GM18511 (cell line): ENCODE measurements at regions not wholly inside any gene's neighbourhood (a gene's known extent, or its start where the extent isn't known, plus 50 kb on each side); places are given as distances from the start of the nearest gene placed in this dataset.
A peak's percentile ranks its signal among the peaks of the same experiment; 100 is the strongest.

Source experiments
- ATAC-seq: cut with Tn5 transposase; IDR thresholded peaks from one replicate; pipeline ENCODE4 v1.9.1; 2021; ENCODE audit warnings: mild to moderate bottlenecking, moderate library complexity; ENCODE audit not compliant: unreplicated experiment

DNA sequence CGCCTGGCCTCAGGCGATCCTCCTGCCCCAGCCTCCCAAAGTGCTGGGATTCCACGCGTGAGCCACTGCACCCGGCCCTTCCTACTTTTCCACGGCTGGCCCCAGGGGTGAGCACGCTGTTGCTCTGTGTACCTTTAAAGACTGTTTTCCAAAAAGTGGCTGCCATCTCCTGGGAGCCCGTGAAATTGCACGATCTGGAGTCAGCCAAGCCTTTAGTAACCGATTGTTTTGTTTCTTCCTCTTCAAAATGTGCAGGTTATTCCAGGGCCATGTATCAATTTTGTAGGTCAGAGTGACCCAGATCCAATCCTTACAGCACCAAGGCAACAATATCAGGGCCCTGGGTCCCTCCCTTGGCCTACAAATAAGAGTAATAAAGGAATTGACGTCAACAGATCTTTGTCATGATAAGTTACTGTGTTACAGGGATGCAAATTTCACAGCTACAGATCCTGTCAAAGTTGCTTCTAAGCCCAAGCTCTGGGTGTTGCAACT lies 135.6 kb upstream of the ZNF236 start:
- ATAC-seq: peak; percentile 75

DNA sequence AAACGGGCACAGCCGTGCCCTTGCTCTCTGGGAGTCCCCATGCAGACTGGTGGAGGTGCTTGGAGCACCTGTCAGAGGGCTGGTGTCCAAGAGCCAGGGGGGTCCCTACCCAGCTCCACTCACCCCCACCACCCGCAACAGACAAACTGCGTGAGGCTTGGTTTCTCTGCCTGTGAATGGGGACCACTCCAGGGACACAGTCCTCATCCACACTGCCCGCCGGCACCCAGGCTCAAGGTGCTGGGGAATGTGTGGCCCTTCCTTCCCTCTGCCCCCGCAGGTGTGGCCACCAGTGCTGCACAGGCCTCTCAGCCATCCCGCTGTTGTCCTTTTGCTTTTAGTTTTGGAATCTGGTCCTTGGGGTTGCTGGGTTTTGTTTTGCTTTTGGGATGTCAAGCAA lies 136.5 kb upstream of the ZNF236 start:
- ATAC-seq: no peak

DNA sequence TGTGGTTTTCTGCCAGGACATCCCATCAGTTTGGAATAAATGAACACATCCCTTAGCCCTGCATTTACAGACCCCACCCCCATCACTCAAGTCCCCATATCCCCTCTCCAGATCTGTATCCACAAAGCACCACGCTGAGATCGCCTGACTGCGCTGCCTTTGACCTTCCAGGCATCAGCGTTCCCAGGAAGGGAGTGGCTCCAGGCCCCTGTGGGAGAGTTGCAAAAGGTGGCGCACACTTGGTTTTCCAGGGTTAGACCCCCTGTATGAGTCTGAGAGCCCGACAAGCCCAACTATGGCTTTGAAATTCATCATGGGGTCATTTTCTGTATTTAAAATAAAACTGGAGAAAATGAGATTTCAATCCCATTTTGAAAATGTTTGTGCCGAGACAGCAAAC lies 137.0 kb upstream of the ZNF236 start:
- ATAC-seq: no peak

DNA sequence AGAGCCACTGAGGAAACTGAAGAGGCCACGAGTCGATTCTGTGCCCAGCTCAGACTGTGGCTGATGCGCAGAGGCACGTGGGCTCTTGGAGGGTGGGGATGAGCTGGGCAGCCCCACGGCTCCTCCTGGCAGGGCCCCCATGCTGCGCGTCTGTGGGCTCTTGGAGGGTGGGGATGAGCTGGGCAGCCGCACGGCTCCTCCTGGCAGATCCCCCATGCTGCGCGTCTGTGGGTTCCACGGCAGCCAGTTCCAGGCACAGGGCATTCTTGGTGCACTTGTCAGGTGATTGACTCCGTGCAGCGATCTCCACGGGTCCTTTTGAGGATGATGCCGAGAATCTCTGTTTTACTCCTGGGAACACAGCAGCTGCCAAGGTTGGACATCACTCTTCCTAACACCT lies 138.1 kb upstream of the ZNF236 start:
- ATAC-seq: no peak

DNA sequence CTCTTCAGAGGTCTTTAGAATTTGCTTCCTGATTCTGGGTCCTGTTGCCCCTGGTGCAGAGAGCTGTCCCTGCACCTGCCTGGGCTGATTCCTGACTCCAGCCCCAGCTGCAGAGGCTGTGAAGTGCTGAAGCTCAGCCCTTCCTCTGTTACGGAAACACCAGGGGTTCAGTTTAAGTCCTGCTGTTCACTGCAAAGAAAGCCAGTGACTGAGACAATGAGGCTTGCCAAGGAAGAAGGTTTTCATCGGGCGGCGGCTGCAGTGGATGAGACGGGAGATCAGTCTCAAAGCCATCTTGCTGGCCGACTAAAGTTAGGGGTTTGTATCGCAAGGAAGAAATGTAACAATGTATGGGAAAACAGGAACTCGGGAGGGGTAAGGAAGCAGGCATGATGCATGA lies 142.4 kb upstream of the ZNF236 start:
- ATAC-seq: no peak

DNA sequence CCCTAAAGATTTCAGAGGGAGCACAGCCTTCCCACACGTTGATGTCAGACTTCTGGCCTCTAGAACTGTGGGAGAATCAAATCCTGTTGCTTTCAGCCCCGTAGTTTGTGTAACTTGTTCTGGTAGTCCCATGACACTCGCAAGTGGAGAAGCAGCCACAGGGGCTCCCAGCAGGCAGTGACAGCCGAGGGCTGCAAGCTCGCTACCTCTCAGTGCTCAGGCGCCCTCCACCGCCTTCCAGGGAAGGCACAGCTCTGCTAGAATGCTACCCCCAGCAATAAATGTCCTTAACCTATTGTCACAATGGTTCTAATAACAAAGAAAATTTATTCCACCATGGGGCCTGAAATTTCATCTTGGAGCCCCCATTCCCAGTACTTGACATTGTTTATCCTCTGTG lies 143.1 kb upstream of the ZNF236 start:
- no peak for ATAC-seq

DNA sequence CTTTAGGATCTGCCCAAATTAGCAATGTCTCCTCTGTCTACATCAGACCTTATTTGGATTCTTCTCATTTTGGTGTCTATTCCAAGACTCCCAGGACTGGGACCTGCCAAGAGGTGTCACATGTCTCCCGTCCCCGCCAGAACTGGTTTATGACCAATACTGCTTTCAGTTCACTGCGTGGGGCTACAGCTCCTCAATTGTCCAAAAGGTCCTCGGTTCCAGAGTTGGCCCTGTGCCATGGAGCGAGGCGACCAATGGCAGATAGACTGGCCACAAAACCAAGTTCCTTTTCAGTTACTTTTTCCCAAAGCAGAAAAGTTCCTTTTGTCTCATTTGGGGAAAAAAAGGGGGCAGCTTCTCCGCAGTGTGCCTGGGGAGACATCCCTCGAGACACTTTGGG lies 144.1 kb upstream of the ZNF236 start:
- no peak for ATAC-seq

DNA sequence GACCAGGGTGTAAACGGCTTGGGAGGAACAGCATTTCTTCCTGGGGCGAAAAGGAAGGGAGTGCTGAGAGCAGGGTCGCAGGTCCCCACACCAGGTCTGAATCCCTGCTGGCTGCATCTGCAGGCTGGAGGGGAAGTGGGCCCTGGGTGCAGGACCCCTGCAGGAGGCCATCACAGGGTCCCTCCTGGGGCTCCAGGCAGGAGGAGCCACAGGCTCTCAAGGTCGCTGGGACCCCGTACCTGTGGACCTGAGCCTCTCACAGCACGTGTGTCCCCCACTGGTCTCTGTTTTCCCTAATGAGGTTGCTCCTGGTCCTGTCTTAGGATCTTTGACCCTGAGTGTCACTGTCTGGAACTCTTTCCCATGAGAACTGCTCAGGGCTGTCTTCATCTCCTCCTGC lies 147.8 kb upstream of the ZNF236 start:
- ATAC-seq: no peak

DNA sequence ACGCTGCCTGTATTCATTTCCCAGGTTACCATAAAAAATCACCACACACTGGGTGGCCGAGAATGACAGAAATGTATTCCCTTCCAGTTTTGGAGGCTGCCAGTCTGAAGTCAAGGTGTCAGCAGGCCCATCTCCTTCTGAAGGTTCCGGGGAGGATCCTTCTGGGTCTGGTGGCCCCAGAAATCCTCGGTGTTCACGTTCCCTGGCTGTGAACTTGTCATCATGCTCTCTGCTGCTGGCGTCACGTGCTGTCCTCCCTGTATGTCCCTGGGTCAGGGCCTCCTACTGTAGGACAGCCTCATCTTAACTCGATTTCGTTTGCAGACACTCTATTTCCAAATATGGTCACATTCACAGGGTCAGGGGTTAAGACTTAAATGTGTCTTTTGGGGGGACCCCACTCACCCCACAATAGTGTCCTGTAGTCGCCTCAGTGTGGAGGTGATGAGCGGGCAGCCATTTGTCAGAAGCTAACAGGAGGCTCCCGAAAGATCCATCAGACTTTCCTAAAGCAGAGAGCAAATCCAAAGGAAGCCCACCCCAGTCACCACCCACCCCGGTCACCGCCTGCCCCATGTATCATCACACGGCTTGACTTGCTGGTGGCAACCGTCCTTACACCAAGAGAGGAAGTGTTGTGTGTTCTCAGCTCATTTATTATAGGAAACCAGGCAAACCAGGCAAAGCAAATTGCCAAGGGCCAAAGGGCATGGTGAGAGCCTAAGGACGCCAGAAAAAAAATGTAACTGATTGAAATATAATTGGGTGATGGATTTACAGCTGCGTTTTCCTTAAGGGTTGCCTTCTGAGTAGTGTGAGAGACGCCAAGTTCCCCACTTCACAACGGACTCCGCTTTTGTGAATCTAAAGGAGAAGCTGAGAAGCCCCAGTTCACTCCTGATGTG lies 148.8 kb upstream of the ZNF236 start:
- ATAC-seq: no peak

DNA sequence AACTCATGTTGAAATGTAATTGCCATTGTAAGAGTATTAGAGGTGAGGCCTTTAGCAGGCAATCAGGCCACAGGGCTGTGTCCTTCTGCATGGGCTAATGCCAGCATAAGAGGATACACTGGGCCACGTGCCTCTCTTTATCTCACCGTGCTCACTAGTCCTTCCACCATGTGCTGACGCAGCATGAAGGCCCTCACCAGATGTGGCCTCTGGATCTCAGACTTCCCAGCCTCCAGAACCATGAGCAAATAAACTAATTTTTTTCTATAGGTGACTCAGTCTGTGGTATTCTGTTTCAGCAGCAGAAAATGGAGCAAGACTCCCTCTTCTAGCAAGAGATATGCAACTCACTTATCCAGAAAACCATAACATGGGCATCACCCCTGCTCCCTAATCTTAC lies 149.7 kb upstream of the ZNF236 start:
- no peak for ATAC-seq

DNA sequence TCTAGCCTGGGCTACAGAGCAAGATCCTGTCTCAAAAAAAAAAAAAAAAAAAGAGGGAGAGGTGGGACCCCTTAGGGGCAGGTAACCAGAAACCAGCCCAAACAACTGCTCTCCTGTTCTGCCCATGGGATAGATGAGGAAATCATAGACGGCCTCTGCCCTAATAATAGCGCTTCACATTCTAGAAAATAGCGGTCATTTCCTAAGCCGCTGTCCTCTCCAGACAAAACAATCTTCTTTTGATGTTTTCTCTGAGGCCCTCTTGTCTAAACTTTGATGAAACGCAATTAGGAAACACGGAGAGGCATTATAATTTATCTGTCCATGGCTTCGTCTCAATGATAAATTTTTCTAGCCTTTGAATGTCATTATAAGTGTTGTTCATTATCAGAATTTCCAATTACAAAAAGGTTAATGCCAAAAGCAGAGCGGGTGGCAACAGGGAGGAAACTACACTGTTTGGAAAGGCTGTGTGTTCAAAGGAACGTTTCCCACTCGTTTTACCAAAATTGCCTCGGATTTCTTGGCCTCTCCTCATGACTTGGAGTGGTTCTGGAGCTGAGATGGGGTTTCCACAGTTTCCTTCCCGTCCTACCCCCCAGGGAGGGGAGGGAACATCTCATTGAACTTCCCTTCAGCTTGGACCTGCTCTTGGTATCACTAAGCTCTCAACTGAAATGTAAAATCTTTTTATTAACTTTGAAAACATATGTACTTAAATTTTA lies 151.6 kb upstream of the ZNF236 start:
- ATAC-seq: no peak

DNA sequence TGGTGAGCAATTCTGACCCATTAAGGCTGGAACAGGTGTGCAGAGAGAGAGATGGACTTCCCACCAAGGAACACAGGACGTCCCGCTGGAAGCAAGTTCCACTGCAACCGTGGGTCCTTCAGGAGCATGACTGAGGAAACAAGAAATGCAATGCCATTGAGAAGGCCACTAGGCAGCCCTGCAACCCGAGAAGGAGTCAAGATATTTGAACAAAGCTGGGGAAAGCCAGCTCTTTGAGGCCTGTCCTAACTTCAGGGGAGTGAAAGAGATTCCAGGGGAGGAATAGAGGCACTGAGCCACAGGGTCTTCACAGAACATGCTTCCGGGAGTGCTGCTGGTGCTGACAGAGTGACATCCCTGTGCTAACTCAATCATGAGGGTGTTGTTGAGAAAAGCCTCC lies 153.8 kb upstream of the ZNF236 start:
- ATAC-seq: no peak

DNA sequence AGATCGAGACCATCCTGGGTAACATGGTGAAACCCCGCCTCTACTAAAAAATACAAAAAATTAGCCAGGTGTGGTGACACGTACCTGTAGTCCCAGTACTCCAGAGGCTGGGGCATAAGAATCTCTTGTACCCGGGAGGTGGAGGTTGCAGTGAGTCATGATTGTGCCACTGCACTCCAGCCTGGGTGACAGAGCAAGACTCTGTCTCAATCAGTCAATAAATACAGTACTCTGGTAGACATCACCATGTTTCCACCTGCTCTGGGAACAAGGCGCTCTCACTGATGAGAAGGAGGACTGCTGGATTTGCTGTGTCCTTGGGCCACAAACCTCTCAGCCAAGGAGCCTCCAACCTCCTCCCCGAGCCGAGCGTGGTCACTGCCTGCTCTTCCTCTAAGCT lies 154.2 kb upstream of the ZNF236 start:
- no peak for ATAC-seq

DNA sequence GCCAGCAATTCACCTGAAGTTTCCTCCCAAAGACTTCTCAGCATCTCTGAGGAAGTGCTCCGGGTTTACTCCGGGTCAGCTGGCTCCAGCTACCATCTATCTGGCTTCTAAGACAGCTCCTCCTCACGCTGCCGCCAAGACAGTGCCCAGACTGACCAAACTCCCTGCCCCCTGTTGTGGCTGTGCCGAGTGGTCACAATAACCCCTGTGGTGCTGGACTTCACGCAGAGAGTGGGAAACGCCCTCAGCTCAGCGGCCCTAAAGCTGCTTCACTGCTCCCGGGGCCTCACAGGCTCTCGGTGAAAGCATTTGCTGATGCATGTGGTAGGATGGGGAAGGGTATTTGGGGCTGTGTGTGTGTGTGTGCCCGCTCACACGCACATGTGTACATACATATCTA lies 154.8 kb upstream of the ZNF236 start:
- ATAC-seq: no peak

DNA sequence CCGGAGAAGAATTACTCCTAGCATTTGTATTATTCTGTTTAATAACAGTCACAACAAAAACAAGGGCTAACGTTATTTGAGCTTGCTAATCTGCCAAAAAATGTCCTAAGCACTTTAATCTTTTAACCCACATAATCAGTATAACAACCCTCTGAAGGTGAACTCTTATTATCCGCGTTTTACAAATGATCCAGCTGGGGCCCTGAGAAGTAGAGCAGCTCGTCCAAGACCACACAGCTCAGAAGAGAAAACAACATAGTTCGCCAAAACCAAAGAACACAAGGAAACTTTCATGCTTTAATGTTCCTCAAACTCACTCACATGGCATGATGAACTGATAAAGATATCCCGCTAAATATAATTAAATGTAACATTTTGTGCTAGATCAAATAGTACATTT lies 159.7 kb upstream of the ZNF236 start:
- ATAC-seq: no peak

DNA sequence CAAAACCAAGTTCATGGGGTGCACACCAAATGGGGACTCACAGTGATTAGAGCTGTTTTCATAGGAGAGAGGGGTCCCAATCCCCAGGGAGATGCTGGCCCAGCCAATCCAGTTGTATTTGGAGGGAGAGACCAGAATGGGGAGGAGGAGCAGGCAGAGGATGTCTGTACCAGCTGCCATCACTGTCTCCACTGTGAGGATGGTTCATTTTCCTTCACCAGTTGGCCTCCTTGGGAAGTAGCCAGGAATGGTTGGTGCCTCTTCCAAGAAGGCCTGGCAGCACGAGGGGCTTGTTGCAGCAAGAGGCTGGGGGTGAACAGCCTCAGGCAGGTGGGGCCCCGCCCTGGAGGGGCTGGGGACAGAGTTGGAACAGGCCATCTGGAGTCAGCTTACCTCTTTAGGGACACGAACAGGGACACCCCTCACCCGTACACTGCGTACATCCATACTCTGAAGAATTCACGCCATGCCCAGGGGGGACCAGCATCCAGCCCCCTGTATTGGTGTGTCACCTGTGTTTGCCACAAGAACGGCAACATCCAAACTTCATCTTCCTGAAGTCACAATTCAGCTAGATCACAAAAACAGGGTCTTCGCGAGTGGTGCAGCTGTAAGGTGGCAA lies 161.7 kb upstream of the ZNF236 start:
- ATAC-seq: no peak

DNA sequence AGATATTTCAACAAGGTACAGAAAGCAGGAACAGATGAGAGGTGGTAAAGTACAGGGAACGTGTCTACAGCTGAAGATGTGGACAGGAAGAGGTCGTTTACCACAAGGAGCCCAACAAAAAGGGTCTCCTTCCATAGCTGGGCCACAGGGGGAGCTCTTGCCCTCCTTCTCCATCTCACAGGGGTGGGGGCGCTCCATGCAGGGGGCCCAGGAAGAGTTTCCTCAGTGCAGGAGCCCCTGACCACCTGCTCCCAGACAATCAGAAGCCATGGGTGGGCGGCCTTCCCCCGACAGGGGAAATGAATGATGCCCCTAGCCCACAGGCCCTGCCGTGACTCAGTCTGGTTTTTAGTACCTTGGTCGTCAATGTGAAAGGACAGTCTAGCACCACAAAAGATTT lies 163.6 kb upstream of the ZNF516 start:
- no peak for ATAC-seq

DNA sequence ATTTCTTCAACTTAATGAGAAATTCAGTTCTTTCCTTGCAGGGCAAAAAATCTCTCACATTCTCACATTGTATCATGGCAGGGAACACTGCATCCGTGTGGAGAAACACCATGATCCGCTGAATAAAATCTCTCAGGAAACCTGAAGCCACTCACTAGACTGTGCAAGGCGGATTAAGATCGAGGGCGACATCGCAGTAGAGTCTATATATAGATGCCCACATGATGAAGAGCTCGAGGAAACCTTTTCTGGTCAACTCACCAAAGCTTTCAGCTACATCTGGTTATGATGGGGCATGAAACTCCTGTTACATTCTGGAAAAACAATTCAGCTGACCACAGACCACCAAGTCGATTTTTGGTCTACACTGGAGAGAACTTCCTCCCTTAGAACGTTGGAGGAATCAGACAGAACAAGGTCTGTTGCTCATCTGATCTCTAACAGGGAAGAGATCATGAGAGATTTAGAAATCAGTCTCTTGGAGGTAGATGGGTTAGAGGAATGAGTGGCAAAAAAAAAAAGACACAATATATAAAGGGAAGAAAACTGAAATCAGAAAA lies 162.9 kb upstream of the ZNF516 start:
- no peak for ATAC-seq

DNA sequence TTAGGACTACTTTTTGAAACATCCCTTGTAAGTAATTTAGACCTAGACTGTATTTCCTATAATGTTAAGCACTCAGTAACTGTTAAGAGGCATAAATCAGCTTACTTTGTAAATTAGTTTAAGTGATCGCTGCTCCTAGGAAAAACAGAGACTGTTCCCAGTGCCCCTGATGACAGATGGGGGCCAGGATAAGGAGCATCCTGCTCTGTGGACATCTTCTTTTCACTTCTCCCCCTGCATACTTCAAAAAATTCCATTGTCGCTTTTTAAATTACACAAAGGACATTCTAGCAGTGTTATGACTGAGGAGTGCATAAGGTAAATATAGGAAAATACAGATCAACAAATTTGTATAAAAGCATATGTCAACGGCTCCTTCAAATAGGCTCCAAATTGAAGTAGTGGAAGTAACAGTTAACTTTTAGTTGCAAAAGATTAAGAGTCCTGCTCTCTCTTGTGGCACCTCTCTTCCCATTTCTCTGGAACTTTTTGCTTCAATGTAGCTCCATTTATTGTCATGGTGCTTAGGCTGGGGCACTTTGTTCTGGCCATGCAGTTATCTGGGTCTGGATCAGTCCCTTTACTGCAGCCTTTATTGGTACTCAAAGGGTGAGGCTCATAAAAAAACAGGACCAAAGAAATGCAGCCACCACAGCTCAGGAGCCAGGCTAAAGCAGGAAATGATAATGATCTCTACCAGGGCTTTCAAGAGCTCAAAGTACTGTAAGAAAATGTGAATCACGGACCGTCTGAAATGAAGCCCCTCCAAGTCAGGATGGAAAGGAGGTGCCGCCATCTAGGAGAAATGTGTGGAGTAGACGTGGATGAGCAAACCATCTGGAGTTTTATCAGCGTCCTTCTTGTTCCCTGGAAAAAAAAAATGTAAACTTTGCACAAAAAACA lies 162.1 kb upstream of the ZNF516 start:
- no peak for ATAC-seq

DNA sequence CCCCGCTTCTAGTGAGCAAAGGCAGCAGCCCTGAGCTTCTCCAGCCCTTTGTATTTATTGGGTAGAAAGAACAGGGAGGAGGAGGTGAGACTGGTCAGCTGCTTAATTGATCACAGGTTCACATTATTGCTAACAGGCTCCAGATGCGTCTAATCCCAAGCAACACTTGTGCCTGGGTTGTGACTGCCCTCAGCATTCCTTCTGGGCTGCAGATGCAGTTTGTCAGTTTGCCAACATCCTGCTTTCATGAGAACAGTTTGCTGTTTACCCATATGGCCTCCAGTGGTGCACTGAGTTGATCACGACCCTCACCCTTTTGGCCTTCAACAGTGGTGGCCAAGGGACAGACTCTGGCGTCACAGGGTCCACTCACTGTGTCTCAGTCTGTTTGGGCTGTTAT lies 159.5 kb upstream of the ZNF516 start:
- ATAC-seq: no peak
